A549 (cell line): ENCODE measurements at regions not wholly inside any gene's neighbourhood (a gene's known extent, or its start where the extent isn't known, plus 50 kb on each side); places are given as distances from the start of the nearest gene placed in this dataset.

ENCODE experiments used
- ATAC-seq, 2 experiments: fragments of 200-7000 bp in 1 of 2; fragments of >200 bp in 1 of 2; cut with Nextera tagmentation in 1 of 2; cut with Tn5 transposase in 1 of 2; 3 replicates each; pipeline versions ENCODE4 v1.8.0 to v1.9.1; 2018 to 2020; ENCODE audit warnings: mild to moderate bottlenecking in 1 of 2, moderate library complexity in 1 of 2
- CTCF ChIA-PET: fragments of 300-600 bp; sonication (Branson Sonifier 250); formaldehyde crosslinking; extraction: SDS; loops from one replicate; lab custom pipeline; 2021; ENCODE audit warnings: antibody characterized with exemption, inconsistent platforms; lab: Yijun Ruan, JAX
- POLR2A ChIA-PET: fragments of 350-600 bp; formaldehyde crosslinking; extraction: SDS; loops from one replicate; lab custom pipeline; 2021; ENCODE audit warnings: antibody characterized with exemption, inconsistent platforms; lab: Yijun Ruan, JAX
- DNase-seq, 2 experiments: peaks; one replicate each; pipeline versions ENCODE4 v3.0.0 to v3.0.0-alpha.2; 2011 to 2016; ENCODE audit warnings: low read depth in 1 of 2, low spot score in 1 of 2
- FAIRE-seq: peaks from 2 replicates; lab custom pipeline; 2011; peaks lifted over from hg19 to GRCh38; lab: Jason Lieb, UNC
- H3K27ac ChIP-seq, 2 experiments: fragments of >200 bp; sonication (Bioruptor Twin); formaldehyde crosslinking; 3 replicates each; pipeline ENCODE4 v1.5.1; 2016 to 2017
- H3K4me1 ChIP-seq: fragments of >200 bp; sonication (Bioruptor Twin); formaldehyde crosslinking; 3 replicates; pipeline ENCODE4 v1.6.1; 2016
- H3K4me2 ChIP-seq: fragments of >200 bp; sonication (Bioruptor Twin); formaldehyde crosslinking; 3 replicates; pipeline ENCODE4 v1.6.1; 2016
- H3K4me3 ChIP-seq: fragments of >200 bp; sonication (Bioruptor Twin); formaldehyde crosslinking; 3 replicates; pipeline ENCODE4 v1.5.1; 2016
- H3K9me3 ChIP-seq: fragments of >200 bp; sonication (Bioruptor Twin); formaldehyde crosslinking; 3 replicates; pipeline ENCODE4 v1.6.1; 2016
- CBX2 ChIP-seq: fragments of 200-600 bp; sonication (generic); IDR thresholded peaks from 2 replicates; pipeline ENCODE4 v1.6.1; 2016; ENCODE audit warnings: low read depth, mild to moderate bottlenecking, borderline replicate concordance
- CHD4 ChIP-seq: fragments of 200-600 bp; sonication (generic); IDR thresholded peaks from 2 replicates; pipeline ENCODE4 v1.6.1; 2016; ENCODE audit warnings: antibody characterized with exemption, mild to moderate bottlenecking, borderline replicate concordance
- EHF ChIP-seq: fragments of 250-450 bp; sonication (Bioruptor Pico); IDR thresholded peaks from 2 replicates; pipeline ENCODE4 v1.5.0; 2020; ENCODE audit warnings: mild to moderate bottlenecking
- EHMT2 ChIP-seq: fragments of 200-600 bp; sonication (generic); IDR thresholded peaks from 2 replicates; pipeline ENCODE4 v1.6.1; 2016; ENCODE audit warnings: antibody characterized with exemption, low read depth, mild to moderate bottlenecking, moderate library complexity
- EP300 ChIP-seq, 2 experiments: fragments of >200 bp; sonication (Bioruptor Twin); formaldehyde crosslinking; IDR thresholded peaks; 2 replicates in 1 of 2; 3 replicates in 1 of 2; pipeline ENCODE4 v1.6.1; 2016 to 2017
- FOXS1 ChIP-seq: fragments of 250-450 bp; sonication (Bioruptor Pico); IDR thresholded peaks from 2 replicates; pipeline ENCODE4 v1.5.0; 2020; ENCODE audit warnings: mild to moderate bottlenecking, moderate library complexity
- GATA3 ChIP-seq: IDR thresholded peaks from 2 replicates; pipeline ENCODE4 v1.6.1; 2012; ENCODE audit warnings: borderline replicate concordance
- HDAC2 ChIP-seq: fragments of 200-600 bp; sonication (generic); IDR thresholded peaks from 2 replicates; pipeline ENCODE4 v1.6.1; 2016
- JUNB ChIP-seq: fragments of >200 bp; sonication (Bioruptor Twin); formaldehyde crosslinking; IDR thresholded peaks from 2 replicates; pipeline ENCODE4 v1.6.1; 2016
- KDM1A ChIP-seq: fragments of 200-600 bp; sonication (generic); IDR thresholded peaks from 2 replicates; pipeline ENCODE4 v1.6.1; 2016; ENCODE audit warnings: low read depth, mild to moderate bottlenecking
- NPAS2 ChIP-seq: fragments of 250-450 bp; sonication (Bioruptor Pico); IDR thresholded peaks from 2 replicates; pipeline ENCODE4 v1.8.0; 2022; ENCODE audit warnings: mild to moderate bottlenecking, moderate library complexity, borderline replicate concordance
- POLR2A ChIP-seq: IDR thresholded peaks from 2 replicates; pipeline ENCODE4 v1.6.1; 2012; ENCODE audit warnings: mild to moderate bottlenecking, low read length
- POLR2AphosphoS2 ChIP-seq: conservative IDR thresholded peaks from 2 replicates; pipeline ENCODE4 v1.6.1; 2012; ENCODE audit warnings: low read length, improper control_type of control experiment, inconsistent platforms
- RAD21 ChIP-seq, 2 experiments: fragments of >200 bp in 1 of 2; sonication (Bioruptor Twin) in 1 of 2; formaldehyde crosslinking in 1 of 2; IDR thresholded peaks in 1 of 2; conservative IDR thresholded peaks in 1 of 2; 2 replicates in 1 of 2; 3 replicates in 1 of 2; pipeline ENCODE4 v1.6.1; 2012 to 2018; ENCODE audit warnings: inconsistent platforms in 1 of 2
- RNF2 ChIP-seq: fragments of 200-600 bp; sonication (generic); IDR thresholded peaks from 2 replicates; pipeline ENCODE4 v1.6.1; 2016; ENCODE audit warnings: low read depth, mild to moderate bottlenecking, antibody characterized with exemption, moderate library complexity, borderline replicate concordance
- ZFP36 ChIP-seq: fragments of 450-650 bp; IDR thresholded peaks from 2 replicates; pipeline ENCODE4 v1.6.1; 2014; ENCODE audit warnings: borderline replicate concordance; ENCODE audit not compliant: partially characterized antibody
- WGBS: methylation state at CpG from one replicate; pipeline ENCODE4 v1.1.6; 2017; ENCODE audit errors: missing lambda C conversion rate; 5-methylcytosine and 5-hydroxymethylcytosine counted together
- TF ChIP-seq, protein P1 (sequence below): fragments of >200 bp; sonication (Bioruptor Twin); formaldehyde crosslinking; IDR thresholded peaks from 2 replicates; pipeline ENCODE4 v1.6.1; 2016
- TF ChIP-seq, protein P2 (sequence below): fragments of >200 bp; sonication (Bioruptor Twin); formaldehyde crosslinking; IDR thresholded peaks from 3 replicates; pipeline ENCODE4 v1.6.1; 2016
- TF ChIP-seq, protein P3 (sequence below): fragments of >200 bp; sonication (Bioruptor Twin); formaldehyde crosslinking; IDR thresholded peaks from 3 replicates; pipeline ENCODE4 v1.5.1; 2016
- TF ChIP-seq, protein P4 (sequence below): IDR thresholded peaks from 2 replicates; pipeline ENCODE4 v1.6.1; 2012
- TF ChIP-seq, protein P5 (sequence below): fragments of 450-650 bp; IDR thresholded peaks from 2 replicates; pipeline ENCODE4 v1.6.1; 2014; ENCODE audit warnings: antibody characterized with exemption

DNA sequence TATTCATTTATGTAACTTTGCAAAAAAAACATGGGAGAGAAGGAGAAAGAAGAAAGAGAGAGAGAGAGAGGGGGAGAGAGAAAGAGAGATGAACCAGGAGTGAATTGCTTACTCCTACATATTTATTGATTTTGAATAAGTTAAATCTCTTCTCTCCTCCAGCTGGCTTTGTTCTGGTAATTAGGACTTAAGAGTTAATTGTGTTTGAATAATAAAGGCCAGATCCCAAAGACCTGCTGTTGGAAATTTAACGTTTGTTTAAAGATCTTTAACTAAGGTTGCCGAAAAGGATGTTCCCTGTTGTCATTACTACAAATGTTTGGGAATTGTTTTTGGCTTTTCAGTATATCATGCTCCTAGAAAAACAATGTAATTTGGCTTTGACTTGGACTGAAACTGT lies 473.0 kb downstream of the TUSC1 start:
- ChIA-PET POLR2A (no interaction called here), CTCF (no interaction called here)
- H3K4me3 ChIP-seq: no peak overlapping the region
- ATAC-seq (no peak), DNase-seq (no peak), FAIRE-seq (no peak)
- 0% methylated on average over 2 of the region's 2 CpGs for WGBS
- TF ChIP-seq EP300 (IDR thresholded peaks at IDR 0.05): no peak
- TF ChIP-seq HDAC2: no peak
- TF ChIP-seq JUNB: no peak
- no peak for TF ChIP-seq EHF
- no peak for TF ChIP-seq GATA3
- TF ChIP-seq CBX2: no peak
- TF ChIP-seq, protein P1, sequence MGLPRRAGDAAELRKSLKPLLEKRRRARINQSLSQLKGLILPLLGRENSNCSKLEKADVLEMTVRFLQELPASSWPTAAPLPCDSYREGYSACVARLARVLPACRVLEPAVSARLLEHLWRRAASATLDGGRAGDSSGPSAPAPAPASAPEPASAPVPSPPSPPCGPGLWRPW: no peak
- TF ChIP-seq, protein P2, sequence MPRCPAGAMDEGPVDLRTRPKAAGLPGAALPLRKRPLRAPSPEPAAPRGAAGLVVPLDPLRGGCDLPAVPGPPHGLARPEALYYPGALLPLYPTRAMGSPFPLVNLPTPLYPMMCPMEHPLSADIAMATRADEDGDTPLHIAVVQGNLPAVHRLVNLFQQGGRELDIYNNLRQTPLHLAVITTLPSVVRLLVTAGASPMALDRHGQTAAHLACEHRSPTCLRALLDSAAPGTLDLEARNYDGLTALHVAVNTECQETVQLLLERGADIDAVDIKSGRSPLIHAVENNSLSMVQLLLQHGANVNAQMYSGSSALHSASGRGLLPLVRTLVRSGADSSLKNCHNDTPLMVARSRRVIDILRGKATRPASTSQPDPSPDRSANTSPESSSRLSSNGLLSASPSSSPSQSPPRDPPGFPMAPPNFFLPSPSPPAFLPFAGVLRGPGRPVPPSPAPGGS: no peak
- TF ChIP-seq EHMT2: no peak
- TF ChIP-seq KDM1A: no peak
- TF ChIP-seq, protein P3, sequence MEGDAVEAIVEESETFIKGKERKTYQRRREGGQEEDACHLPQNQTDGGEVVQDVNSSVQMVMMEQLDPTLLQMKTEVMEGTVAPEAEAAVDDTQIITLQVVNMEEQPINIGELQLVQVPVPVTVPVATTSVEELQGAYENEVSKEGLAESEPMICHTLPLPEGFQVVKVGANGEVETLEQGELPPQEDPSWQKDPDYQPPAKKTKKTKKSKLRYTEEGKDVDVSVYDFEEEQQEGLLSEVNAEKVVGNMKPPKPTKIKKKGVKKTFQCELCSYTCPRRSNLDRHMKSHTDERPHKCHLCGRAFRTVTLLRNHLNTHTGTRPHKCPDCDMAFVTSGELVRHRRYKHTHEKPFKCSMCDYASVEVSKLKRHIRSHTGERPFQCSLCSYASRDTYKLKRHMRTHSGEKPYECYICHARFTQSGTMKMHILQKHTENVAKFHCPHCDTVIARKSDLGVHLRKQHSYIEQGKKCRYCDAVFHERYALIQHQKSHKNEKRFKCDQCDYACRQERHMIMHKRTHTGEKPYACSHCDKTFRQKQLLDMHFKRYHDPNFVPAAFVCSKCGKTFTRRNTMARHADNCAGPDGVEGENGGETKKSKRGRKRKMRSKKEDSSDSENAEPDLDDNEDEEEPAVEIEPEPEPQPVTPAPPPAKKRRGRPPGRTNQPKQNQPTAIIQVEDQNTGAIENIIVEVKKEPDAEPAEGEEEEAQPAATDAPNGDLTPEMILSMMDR: no peak
- no peak for TF ChIP-seq FOXS1 (CRISPR knock-in tag)
- no peak for TF ChIP-seq POLR2AphosphoS2
- H3K27ac ChIP-seq: no peak overlapping the region
- no peaks in the 10 kb centered on the region for H3K9me3 ChIP-seq
- no peaks in the 10 kb centered on the region for H3K4me1 ChIP-seq
- H3K4me2 ChIP-seq: no peak overlapping the region

DNA sequence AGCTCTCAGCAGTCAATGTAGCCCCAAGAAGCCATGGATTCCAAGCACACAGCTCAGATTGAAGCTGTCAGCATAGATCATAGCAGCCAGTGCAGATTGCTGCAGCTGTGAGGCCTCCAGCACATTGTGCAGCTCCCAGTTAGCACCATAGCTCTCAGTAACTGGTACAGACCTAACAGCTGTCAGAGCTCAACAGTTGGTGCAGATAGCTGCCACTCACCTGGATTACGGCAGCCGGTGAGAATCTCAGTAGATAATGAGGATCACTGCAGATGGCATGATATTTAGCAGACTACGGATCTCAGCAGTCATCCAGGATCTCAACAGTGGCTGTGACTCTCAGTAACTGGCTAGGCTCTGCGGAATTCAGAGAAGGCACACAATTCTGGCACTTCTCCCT lies 500.4 kb downstream of the TUSC1 start:
- ATAC-seq: no peak
- FAIRE-seq: no peak
- POLR2A ChIA-PET: no interaction called here
- DNase-seq: no peak
- no peak overlapping the region for H3K4me3 ChIP-seq
- 35% methylated on average over 4 of the region's 4 CpGs for WGBS
- TF ChIP-seq, protein P4, sequence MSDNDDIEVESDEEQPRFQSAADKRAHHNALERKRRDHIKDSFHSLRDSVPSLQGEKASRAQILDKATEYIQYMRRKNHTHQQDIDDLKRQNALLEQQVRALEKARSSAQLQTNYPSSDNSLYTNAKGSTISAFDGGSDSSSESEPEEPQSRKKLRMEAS: no peak
- no peak for TF ChIP-seq RNF2
- TF ChIP-seq, protein P5, sequence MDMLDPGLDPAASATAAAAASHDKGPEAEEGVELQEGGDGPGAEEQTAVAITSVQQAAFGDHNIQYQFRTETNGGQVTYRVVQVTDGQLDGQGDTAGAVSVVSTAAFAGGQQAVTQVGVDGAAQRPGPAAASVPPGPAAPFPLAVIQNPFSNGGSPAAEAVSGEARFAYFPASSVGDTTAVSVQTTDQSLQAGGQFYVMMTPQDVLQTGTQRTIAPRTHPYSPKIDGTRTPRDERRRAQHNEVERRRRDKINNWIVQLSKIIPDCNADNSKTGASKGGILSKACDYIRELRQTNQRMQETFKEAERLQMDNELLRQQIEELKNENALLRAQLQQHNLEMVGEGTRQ: no peak
- TF ChIP-seq ZFP36: no peak
- TF ChIP-seq CHD4: no peak
- TF ChIP-seq, protein P3: no peak
- TF ChIP-seq JUNB: no peak
- TF ChIP-seq NPAS2: no peak
- no peak for TF ChIP-seq CBX2
- TF ChIP-seq POLR2A: no peak
- TF ChIP-seq RAD21 (conservative IDR thresholded peaks at IDR 0.05 in 1 of 2, IDR thresholded peaks at IDR 0.05 in 1 of 2): no peak
- TF ChIP-seq, all 56 proteins: peak for 0
- Histone ChIP-seq H3K4me2 (no peak overlapping the region), H3K4me1 (no peaks in the 10 kb centered on the region), H3K27ac (no peak overlapping the region), H3K9me3 (peaks cover 2% of the 10 kb centered on the region; the same call in 1 of the 3 replicates)
- CTCF ChIA-PET: no interaction called here
